ENCODE measurements at regions not wholly inside any gene's neighbourhood (a gene's known extent, or its start where the extent isn't known, plus 50 kb on each side); places are given as distances from the start of the nearest gene placed in this dataset.

DNA sequence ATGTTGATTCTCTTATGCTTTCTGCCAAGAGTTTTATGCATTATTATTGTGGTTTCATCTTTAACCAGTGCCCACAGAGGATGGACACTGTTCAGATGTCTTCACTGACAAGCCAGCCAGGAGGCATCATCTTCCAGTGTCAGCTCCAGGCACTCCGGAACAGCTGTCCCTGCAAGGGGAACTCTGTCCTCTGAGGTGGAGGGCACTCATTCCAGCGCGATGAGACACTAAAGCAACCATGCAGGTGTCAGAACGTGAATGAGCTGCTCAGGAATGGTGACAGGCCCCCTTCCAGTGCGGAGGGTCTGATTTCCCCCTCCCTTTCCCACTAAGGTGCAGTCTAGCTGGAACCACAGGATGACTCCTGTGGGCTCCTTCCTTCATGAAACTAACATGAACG, 117.5 kb downstream of the NOG start:
- DNase-seq (ENCODE audit: low spot score in 2 of 2): no peak
- WGBS, 2 donors: 83 to 88% methylated on average over 5 to 6 of the region's 6 CpGs
- Histone ChIP-seq H3K9me3 (no peaks in the 10 kb centered on the region), H3K27ac (no peak overlapping the region), H3K4me3 (no peak overlapping the region), H3K27me3 (peaks cover 0 to 10% of the 10 kb centered on the region in 2 donors), H3K4me1 (peaks cover 0 to 4% (median 0%) of the 10 kb centered on the region in 4 donors), H3K36me3 (no peaks in the 10 kb centered on the region)
- TF ChIP-seq CTCF (IDR thresholded peaks at IDR 0.05): no peak
- no peak for TF ChIP-seq POLR2A (IDR thresholded peaks at IDR 0.05)
- TF ChIP-seq EP300 (IDR thresholded peaks at IDR 0.05): no peak

DNA sequence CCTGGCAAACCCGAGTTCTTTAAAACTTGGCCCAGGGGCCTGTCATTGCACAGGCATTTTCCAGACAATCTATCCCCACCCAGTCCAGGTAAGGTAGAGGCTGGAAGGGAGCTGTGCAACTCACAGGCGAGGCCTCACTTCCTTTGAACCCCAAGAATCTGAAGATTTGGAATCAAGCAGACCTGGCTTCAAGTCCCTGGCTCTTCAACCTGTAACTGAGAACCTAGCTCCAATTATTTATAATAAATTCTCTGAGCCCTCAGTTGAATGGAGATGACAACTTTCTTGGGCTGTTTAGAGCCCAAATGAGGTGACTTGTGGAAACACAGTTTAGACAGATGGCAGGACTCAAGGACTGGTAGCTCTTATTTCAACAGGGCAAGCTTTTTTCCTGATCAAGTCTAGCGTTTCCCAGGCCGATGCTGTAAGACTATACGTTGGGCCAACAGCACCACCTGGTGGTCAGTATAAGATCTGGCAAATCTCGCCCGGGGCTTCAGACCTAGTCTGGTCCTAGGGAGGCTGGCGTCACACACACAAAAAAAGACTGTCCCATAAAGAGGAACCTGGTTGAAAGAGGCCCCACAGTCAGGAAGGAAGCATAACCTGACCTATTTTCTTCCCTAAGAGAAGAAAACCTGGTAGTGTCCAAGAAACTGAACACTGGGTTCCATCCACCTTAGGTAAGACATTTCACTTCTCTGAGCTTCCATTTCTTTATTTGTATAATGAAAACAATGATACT, 117.9 kb downstream of the C17orf67 start:
- peak; percentile 64 to 87 for DNase-seq (ENCODE audit: low spot score in 2 of 2)
- H3K36me3 ChIP-seq: no peaks in the 10 kb centered on the region
- 16 to 21% methylated on average over 8 of the region's 8 CpGs for WGBS, 2 donors
- H3K4me3 ChIP-seq: no peak overlapping the region
- TF ChIP-seq EP300 (IDR thresholded peaks at IDR 0.05) (no peak), POLR2A (IDR thresholded peaks at IDR 0.05) (no peak), CTCF (IDR thresholded peaks at IDR 0.05) (peak; percentile 74 to 87 (median 77))
- no peaks in the 10 kb centered on the region for H3K27me3 ChIP-seq
- peaks cover 0 to 6% (median 0%) of the 10 kb centered on the region in 4 donors for H3K4me1 ChIP-seq
- H3K9me3 ChIP-seq: no peaks in the 10 kb centered on the region
- no peak overlapping the region for H3K27ac ChIP-seq

- TF ChIP-seq EP300 (IDR thresholded peaks at IDR 0.05) (no peak), POLR2A (IDR thresholded peaks at IDR 0.05) (no peak), CTCF (IDR thresholded peaks at IDR 0.05) (no peak)
- Histone ChIP-seq H3K27me3 (no peaks in the 10 kb centered on the region), H3K4me3 (no peak overlapping the region), H3K36me3 (no peaks in the 10 kb centered on the region), H3K27ac (no peak overlapping the region), H3K9me3 (no peaks in the 10 kb centered on the region), H3K4me1 (peaks cover 0 to 6% (median 0%) of the 10 kb centered on the region in 4 donors)
- WGBS, 2 donors: 86 to 92% methylated on average over 4 of the region's 4 CpGs
- DNase-seq (ENCODE audit: low spot score in 2 of 2): no peak
Measured at GRCh38 chr17:56717471-56717870, 116.2 kb downstream of the C17orf67 start.

GRCh38 chr17:56718515-56718914, 115.2 kb downstream of the C17orf67 start:
- TF ChIP-seq EP300 (IDR thresholded peaks at IDR 0.05): no peak
- no peak for TF ChIP-seq CTCF (IDR thresholded peaks at IDR 0.05)
- no peak for TF ChIP-seq POLR2A (IDR thresholded peaks at IDR 0.05)

DNA sequence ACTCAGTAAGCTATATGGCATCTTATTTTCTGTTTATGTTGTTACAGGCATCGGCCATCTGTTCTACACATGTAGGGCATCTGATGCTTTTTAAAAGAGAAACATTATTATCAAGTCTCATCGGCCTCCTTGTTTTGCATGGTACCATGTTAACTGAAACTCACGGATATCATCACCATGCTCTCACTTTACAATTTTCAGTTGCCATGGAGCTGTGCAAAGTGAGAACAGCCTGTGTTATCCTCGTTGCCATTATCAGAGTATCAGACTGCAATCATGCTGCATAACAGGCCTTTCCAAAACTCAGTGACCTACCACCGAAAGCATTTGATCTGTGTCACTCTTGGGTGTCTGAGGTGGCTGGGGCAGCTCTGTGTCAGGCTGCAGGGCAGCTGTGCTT, 110.3 kb downstream of the C17orf67 start:
- no peak overlapping the region for H3K4me3 ChIP-seq
- no peak overlapping the region for H3K27ac ChIP-seq
- no peak for TF ChIP-seq EP300 (IDR thresholded peaks at IDR 0.05)
- TF ChIP-seq POLR2A (IDR thresholded peaks at IDR 0.05): no peak
- TF ChIP-seq CTCF (IDR thresholded peaks at IDR 0.05): no peak
- H3K4me1 ChIP-seq: peaks cover 0 to 5% (median 0%) of the 10 kb centered on the region in 4 donors
- H3K36me3 ChIP-seq: no peaks in the 10 kb centered on the region
- no peaks in the 10 kb centered on the region for H3K9me3 ChIP-seq
- WGBS, 2 donors: 82 to 83% methylated on average over 5 of the region's 5 CpGs
- H3K27me3 ChIP-seq: no peaks in the 10 kb centered on the region
- no peak for DNase-seq (ENCODE audit: low spot score in 2 of 2)

More at GRCh38 chr17:56718515-56718914, 115.2 kb downstream of the C17orf67 start:
- H3K36me3 ChIP-seq: no peaks in the 10 kb centered on the region
- H3K4me1 ChIP-seq: peaks cover 0 to 6% (median 0%) of the 10 kb centered on the region in 4 donors
- no peak overlapping the region for H3K4me3 ChIP-seq
- no peaks in the 10 kb centered on the region for H3K9me3 ChIP-seq
- WGBS, 2 donors: 69 to 78% methylated on average over 4 of the region's 4 CpGs
- no peaks in the 10 kb centered on the region for H3K27me3 ChIP-seq
- no peak for DNase-seq (ENCODE audit: low spot score in 2 of 2)
- no peak overlapping the region for H3K27ac ChIP-seq

Measured in tibial nerve (tissue), 4 donors.